ENCODE measurements at regions not wholly inside any gene's neighbourhood (a gene's known extent, or its start where the extent isn't known, plus 50 kb on each side); places are given as distances from the start of the nearest gene placed in this dataset.
A peak's percentile ranks its signal among the peaks of the same experiment; 100 is the strongest.

DNA sequence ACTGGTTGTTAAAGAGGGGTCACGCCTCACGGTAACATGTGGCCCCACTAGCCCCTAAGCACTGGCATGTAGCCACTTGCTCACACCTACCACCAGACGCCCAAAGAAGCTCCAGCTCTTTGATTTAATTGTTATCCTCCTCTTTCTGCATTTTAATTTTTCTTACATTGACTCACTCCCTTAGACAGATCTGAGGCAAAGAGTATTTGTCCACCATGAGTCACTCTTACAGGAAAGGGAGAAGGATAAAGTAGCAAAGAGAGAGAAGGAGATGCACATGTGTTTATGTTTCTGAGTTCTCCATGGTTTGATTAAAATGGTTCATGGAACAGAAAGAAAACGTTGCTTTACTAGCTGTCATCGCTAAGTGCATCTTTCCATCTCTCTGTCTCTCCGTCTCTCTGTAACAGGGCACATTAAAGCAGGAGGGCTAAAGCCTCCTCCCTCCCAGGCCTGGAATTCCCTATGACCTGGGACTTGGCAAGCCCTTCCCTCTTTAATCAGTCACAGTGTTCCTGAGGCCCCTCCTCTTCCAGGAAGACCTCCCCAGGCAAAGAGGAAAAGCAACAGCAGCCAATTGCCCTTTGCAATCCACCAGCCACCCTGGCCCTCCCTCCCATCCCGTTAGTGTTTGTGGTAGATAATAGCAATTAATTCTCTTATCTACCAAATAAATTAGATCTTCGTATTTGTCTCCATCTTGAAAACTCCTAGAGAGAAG is 112.8 kb upstream of the TSHZ2 start:
- peak; percentile 82 for DNase-seq

DNA sequence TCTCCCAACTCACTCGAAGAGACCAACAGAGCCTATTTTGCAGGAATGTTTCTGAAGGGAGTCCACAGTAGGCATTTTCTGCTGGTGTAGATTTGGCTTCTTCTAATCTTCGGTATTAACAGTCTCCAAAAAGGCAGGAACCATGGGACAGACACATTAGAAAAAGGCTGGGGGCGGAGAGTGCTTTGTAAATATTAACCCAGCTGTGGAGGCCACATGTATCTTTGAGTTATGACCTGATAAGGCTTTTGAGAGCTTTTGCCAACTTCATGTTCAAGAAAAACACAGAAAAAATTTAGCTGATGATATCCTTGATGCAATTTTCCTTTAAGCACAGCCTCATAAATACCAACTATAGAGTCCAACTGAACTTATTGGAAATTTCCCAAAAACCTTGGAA is 119.4 kb upstream of the TSHZ2 start:
- DNase-seq, result no peak

GRCh38 chr20:52847731-52848359 is 124.3 kb upstream of the TSHZ2 start:
- DNase-seq, result no peak

DNA sequence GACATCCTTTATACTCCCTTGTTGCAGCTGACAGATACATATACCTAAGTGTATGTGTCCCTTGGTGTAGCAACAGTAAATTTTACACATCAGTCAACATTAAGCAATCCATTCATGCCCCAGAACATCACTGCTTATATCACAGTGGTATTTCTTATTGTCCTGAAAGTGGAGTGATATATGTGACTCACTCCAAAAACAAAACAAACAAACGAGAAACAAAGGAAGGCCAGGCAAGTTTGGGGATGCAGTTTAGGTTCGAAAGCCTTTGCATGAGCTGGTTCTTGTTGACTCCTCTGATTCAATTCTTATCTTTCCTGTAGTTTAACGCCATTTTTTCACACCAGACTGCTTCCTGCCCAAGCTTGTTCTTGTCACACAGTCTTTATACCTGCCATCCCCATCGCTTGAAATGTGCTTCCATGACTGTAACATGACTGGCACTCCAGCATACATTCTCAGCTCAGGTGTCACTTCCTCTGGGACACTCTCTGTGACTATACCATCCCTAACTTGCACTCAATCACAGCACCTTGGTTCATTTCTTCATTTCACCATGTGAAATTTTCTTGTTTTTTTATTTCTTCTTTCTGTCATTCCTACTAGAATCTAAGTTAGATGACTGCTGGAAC is 125.0 kb upstream of the TSHZ2 start:
- no peak for DNase-seq

DNA sequence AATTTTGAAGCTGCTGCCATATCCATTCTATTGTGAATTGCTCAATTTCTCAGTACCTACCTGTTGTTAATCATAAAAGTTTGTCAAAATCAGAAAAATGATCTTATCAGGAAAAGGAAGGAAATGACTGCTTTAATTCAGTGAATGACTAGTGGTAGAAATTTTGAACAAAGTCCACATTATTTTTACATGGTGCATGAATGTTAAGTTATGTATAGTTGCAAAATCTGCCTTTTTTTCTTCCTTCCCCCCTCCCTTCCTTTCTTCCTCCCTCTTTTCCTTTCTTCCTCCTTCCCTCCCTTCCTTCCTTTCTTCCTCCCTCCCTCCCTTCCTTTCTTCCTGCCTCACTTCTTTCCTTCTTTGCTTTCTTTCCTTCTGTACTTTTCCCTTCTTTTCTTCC is 127.1 kb upstream of the TSHZ2 start:
- DNase-seq, result no peak

- no peak for DNase-seq
Measured at GRCh38 chr20:52843425-52843824, 128.7 kb upstream of the TSHZ2 start.

DNA sequence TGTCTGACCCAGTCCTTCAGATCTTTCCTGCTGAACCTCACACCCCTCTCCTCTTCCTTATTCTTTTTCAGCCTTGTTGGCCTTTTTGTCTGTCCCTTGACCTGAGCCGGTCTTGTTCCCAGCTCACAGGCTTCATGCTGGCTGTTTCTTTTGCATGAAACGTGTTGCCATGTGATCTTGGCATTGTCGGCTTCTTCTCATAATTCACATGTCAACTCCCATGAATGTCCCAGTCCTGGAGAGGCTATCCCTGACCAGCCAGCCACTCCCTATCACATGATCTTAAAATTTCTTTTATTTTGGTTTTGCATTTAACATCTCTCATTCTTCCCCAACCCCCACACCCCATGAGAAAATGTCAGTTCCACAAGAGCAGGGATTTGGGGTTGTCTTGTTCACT is 131.2 kb upstream of the TSHZ2 start:
- no peak for DNase-seq

GRCh38 chr20:52840041-52840440 is 132.1 kb upstream of the TSHZ2 start:
- DNase-seq, result no peak

DNA sequence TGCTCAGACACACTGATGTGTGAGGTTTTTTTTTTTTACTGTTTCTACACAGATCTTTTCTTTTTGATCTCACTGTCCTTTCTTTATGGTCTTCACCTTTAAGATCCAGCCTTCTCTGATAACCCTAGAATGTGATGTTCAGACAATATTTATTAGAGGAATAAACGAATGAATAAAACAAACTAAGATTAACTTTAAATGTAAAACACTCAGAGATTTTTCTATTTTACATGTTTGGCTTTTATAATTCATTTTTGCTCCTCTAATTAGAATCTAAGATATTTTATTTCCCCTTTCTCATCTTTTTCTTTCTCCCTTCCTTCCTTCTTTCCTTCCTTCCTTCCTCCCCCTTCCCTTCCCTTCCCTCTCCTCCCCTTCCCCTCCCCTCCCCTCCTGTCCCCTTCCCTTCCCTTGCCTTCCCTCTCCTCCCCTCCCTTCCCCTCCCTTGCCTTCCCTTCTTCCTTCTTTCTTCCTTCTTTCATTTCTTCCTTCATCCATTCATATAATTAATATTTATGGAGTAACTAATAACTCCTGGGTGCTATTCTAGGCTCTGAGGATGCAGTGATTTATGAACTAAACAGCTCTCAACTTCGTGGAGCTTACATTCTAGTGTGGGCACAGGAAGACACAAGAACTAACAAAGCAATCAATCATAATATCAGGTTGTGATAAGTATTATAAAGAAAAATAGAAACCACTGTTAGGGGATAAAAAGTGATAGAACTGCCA is 133.5 kb upstream of the TSHZ2 start:
- DNase-seq, result no peak

- DNase-seq, result no peak
Measured at GRCh38 chr20:52837378-52837777, 134.8 kb upstream of the TSHZ2 start.

GRCh38 chr20:52833901-52834300 is 138.3 kb upstream of the TSHZ2 start:
- no peak for DNase-seq

DNA sequence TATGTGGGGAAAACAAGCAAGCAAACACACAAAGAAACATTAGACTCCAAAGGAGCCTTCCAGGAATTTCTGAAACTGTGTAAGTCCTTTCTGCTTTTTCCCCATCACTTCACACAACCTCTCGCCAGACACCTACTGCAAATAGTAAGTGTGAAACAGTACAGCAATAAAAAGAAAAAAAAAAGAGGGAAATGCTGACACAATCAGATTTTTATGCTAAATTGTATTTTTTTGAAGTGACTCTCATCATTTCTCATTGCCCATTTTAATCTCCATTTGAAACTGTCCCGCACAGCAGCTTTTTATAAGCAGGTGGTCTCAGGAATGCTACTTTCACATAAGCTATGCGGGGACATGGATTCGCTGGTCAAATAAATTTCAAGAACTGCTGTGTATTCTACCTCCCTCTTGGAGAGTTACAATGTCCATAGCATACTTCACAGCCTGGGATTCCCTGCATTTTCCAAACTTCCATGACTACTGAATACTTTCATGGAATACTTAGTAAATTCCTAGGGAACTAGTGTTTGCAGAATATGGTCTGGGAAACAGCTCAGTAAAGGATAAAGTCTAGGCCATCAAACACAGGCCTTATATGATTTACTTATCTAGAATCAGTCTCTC is 139.9 kb upstream of the TSHZ2 start:
- no peak for DNase-seq

DNA sequence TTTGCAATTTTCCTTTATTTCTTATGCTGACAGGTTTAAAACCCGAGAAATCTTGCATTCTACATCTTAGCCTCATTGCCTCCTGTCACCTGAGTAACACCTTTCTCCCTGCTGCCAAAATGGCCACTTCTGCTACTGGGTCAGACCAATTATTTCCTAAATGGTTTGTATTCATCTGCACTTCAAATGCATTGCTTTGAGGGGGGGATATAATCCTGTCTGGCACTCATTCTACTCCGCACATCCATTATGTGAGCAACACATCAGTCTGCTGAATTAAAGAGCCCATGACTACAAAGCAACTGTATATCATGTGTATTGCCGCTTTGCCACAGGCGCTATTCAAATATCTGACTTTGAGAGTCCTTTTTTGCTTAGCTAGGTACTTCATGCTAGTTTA is 141.6 kb upstream of the TSHZ2 start:
- DNase-seq, result no peak

GRCh38 chr20:52829111-52829510 is 143.0 kb upstream of the TSHZ2 start:
- DNase-seq, result no peak

DNA sequence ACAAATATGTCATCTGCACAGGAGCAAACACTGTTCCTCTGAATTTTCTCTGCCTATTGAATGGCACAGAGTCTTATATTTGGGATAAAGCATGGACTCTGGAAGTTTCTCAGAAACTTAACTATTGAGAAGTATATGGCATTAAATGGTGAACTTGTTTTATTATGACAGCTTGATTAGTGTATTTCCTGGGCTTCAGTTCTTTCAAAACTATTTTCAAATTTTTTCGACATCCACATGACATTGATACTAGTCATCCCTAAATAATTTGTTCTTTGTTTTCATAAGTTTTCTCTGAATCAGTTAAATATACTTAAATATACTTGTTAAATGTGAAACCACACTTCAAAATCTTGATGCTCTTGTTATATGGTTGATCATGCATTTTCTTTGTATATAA is 144.0 kb upstream of the TSHZ2 start:
- DNase-seq, result peak; percentile 39

DNA sequence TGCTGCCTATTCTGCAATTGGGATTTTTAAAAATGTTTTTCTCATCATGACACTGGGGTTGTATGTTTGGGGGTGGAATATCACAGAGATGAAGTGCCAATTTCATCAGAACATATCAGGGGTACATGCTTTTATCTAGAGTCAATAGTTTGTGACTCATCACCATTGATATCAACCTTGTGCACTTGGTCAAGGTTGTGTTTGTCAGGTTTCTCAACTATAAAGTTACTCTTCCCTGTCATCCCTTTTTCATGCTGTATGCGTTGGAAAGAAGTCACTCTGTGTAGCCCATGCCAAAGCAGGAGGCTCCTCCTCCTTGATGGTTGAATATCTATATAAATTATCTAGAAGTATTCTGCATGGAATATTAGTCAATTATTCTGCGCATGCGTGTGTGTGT is 145.4 kb upstream of the TSHZ2 start:
- DNase-seq, result no peak

DNA sequence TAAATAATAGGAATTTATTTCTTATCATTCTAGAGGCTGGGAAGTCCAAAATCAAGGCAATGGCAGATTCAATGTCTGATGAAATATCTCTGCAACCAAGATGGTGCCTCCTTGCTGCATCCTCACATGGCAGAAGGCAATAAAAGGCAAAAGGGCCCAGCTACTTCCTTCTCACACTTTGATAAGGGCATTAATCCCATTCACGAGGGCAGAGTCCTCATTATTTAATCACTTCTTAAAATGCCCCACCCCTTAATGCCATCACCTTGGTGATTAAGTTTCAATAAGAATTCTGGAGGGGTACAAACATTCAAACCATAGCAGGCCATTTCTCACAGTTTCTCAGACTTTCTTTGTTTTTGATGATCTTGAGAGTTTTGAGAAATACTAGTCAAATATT is 145.8 kb upstream of the TSHZ2 start:
- DNase-seq, result no peak

- DNase-seq, result no peak
Measured at GRCh38 chr20:52824494-52825216, 147.5 kb upstream of the TSHZ2 start.

GRCh38 chr20:52823303-52823702 is 148.9 kb upstream of the TSHZ2 start:
- no peak for DNase-seq

- no peak for DNase-seq
Measured at GRCh38 chr20:52820641-52821292, 151.4 kb upstream of the TSHZ2 start.

- no peak for DNase-seq
Measured at GRCh38 chr20:52818491-52818890, 153.7 kb upstream of the TSHZ2 start.

DNA sequence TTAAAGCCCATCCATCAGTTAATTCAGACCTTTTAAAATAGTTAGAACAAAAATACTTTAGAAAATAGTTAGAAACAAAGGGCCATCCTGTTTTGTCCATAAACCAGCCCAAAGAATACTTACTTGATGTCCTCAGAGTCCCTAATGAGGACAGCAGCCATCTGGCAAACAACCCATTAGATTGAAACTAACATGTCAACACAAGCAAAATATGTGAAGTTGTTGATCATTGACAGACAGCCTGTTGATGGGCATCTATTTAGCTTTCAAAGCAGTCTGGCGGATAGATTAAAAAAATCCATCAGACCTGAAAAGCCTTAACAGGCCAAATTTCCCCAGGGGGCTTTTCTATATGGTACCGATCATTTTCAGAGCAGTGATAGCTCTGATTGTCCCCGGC is 154.2 kb upstream of the TSHZ2 start:
- DNase-seq, result no peak

Data from fibroblast of skin of right biceps (primary cell).